Ishikawa (cell line): ENCODE measurements at regions not wholly inside any gene's neighbourhood (a gene's known extent, or its start where the extent isn't known, plus 50 kb on each side); places are given as distances from the start of the nearest gene placed in this dataset.

Source experiments
- CEBPB ChIP-seq: IDR thresholded peaks from 2 replicates; pipeline ENCODE4 v1.6.1; 2012
- CREB1 ChIP-seq: IDR thresholded peaks from 2 replicates; pipeline ENCODE4 v1.6.1; 2012; ENCODE audit warnings: low read depth
- EGR1 ChIP-seq: IDR thresholded peaks from 2 replicates; pipeline ENCODE4 v1.6.1; 2012
- EP300 ChIP-seq: IDR thresholded peaks from 2 replicates; pipeline ENCODE4 v1.6.1; 2012; ENCODE audit warnings: borderline replicate concordance
- FOXM1 ChIP-seq: IDR thresholded peaks from 2 replicates; pipeline ENCODE4 v1.6.1; 2012; ENCODE audit warnings: low read depth, borderline replicate concordance
- MAX ChIP-seq: IDR thresholded peaks from 2 replicates; pipeline ENCODE4 v1.6.1; 2012
- NFIC ChIP-seq: IDR thresholded peaks from 2 replicates; pipeline ENCODE4 v1.6.1; 2012
- RAD21 ChIP-seq: IDR thresholded peaks from 2 replicates; pipeline ENCODE4 v1.6.1; 2012; ENCODE audit warnings: low read depth
- TAF1 ChIP-seq: IDR thresholded peaks from 2 replicates; pipeline ENCODE4 v1.6.1; 2012; ENCODE audit warnings: low read depth, mild to moderate bottlenecking
- TCF12 ChIP-seq: IDR thresholded peaks from 2 replicates; pipeline ENCODE4 v1.6.1; 2012; ENCODE audit warnings: low read depth
- TEAD4 ChIP-seq: IDR thresholded peaks from 2 replicates; pipeline ENCODE4 v1.6.1; 2012
- USF1 ChIP-seq: IDR thresholded peaks from 2 replicates; pipeline ENCODE4 v1.6.1; 2012
- YY1 ChIP-seq: IDR thresholded peaks from 2 replicates; pipeline ENCODE4 v1.6.1; 2012; ENCODE audit warnings: low read depth
- ZBTB7A ChIP-seq: IDR thresholded peaks from 2 replicates; pipeline ENCODE4 v1.6.1; 2012; ENCODE audit warnings: low read depth
- TF ChIP-seq, protein P1 (sequence below): IDR thresholded peaks from 2 replicates; pipeline ENCODE4 v1.6.1; 2012; ENCODE audit warnings: low read depth, mild to moderate bottlenecking

DNA sequence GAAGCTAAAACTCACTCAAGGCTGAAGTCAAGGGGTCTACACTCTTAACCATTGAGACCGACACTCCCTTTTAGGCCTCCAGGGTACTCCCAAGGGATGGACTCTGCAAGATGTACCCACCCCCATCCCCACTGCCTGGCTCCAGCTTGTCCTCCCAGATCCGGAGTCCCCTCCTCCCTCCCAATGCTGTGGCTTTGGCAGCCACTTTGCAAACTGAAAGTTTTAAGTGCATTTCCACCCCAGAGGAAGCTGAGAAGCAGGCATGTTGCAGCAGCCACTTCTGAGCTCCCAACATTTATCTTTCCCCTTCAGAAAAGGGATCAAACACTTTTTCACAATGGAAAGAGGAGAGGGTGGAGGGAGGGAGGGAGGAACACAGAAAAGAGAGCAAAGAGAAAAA lies 115.2 kb downstream of the COPRS start:
- TF ChIP-seq FOXM1 (no peak), TCF12 (no peak), CEBPB (no peak), YY1 (no peak), TEAD4 (no peak), RAD21 (no peak), EGR1 (no peak), CREB1 (no peak), MAX (no peak), USF1 (no peak), TAF1 (no peak), ZBTB7A (no peak)
- TF ChIP-seq, protein P1, sequence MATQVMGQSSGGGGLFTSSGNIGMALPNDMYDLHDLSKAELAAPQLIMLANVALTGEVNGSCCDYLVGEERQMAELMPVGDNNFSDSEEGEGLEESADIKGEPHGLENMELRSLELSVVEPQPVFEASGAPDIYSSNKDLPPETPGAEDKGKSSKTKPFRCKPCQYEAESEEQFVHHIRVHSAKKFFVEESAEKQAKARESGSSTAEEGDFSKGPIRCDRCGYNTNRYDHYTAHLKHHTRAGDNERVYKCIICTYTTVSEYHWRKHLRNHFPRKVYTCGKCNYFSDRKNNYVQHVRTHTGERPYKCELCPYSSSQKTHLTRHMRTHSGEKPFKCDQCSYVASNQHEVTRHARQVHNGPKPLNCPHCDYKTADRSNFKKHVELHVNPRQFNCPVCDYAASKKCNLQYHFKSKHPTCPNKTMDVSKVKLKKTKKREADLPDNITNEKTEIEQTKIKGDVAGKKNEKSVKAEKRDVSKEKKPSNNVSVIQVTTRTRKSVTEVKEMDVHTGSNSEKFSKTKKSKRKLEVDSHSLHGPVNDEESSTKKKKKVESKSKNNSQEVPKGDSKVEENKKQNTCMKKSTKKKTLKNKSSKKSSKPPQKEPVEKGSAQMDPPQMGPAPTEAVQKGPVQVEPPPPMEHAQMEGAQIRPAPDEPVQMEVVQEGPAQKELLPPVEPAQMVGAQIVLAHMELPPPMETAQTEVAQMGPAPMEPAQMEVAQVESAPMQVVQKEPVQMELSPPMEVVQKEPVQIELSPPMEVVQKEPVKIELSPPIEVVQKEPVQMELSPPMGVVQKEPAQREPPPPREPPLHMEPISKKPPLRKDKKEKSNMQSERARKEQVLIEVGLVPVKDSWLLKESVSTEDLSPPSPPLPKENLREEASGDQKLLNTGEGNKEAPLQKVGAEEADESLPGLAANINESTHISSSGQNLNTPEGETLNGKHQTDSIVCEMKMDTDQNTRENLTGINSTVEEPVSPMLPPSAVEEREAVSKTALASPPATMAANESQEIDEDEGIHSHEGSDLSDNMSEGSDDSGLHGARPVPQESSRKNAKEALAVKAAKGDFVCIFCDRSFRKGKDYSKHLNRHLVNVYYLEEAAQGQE = no peak

- TF ChIP-seq TAF1 = no peak
- no peak for TF ChIP-seq FOXM1
- TF ChIP-seq EP300 = no peak
- TF ChIP-seq TEAD4 = no peak
- no peak for TF ChIP-seq MAX
- no peak for TF ChIP-seq CREB1
- no peak for TF ChIP-seq RAD21
- no peak for TF ChIP-seq ZBTB7A
- TF ChIP-seq EGR1 = no peak
- no peak for TF ChIP-seq USF1
- no peak for TF ChIP-seq CEBPB
Measured at GRCh38 chr17:31741371-31741770, 117.7 kb downstream of the COPRS start.

- no peak for TF ChIP-seq USF1
- TF ChIP-seq YY1 = no peak
- no peak for TF ChIP-seq TAF1
- no peak for TF ChIP-seq CREB1
- TF ChIP-seq MAX = no peak
- TF ChIP-seq TCF12 = no peak
- no peak for TF ChIP-seq RAD21
- no peak for TF ChIP-seq EP300
- TF ChIP-seq NFIC = no peak
- TF ChIP-seq, protein P1 = no peak
- no peak for TF ChIP-seq CEBPB
- TF ChIP-seq EGR1 = no peak
- TF ChIP-seq FOXM1 = no peak
- TF ChIP-seq TEAD4 = no peak
- no peak for TF ChIP-seq ZBTB7A
Measured at GRCh38 chr17:31740611-31741082, 118.4 kb downstream of the COPRS start.

- TF ChIP-seq EP300 (no peak), ZBTB7A (no peak), NFIC (no peak), MAX (no peak), USF1 (no peak), EGR1 (no peak)
Measured at GRCh38 chr17:31738996-31739699, 119.9 kb downstream of the COPRS start.

DNA sequence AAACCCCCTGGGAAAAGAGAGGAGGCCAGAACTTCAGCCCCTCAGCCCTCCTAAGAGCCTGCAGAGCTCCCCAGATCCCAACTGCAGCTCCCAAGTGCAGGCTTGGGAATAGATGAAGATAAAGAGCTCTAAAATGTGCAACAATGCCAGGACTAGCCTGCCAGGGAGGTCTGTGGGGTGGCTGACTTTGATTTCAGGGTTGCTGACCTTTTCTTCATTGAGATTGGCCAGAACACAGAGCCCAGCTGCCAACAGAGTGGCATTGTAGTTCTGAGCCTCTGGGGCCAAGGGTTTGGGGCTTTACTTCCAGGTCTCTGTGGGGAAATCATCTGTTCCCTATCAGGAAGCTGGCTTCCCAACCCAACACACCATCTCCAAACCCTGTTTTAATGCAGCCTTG lies 120.6 kb downstream of the COPRS start:
- no peak for TF ChIP-seq CREB1
